DND-41 (cell line): ENCODE measurements at regions not wholly inside any gene's neighbourhood (a gene's known extent, or its start where the extent isn't known, plus 50 kb on each side); places are given as distances from the start of the nearest gene placed in this dataset.

Source experiments
- ATAC-seq: fragments of 200-7000 bp; cut with Tn5 transposase; 3 replicates; pipeline ENCODE4 v1.9.1; 2021; ENCODE audit warnings: low read depth; ENCODE audit not compliant: insufficient read depth
- DNase-seq: peaks from one replicate; pipeline ENCODE4 v3.0.0-alpha.2; 2020
- H2AFZ ChIP-seq: 2 replicates; pipeline ENCODE4 v1.6.0; 2012; ENCODE audit warnings: low read depth, low read length
- H3K27ac ChIP-seq: 2 replicates; pipeline ENCODE4 v1.5.1; 2012; ENCODE audit warnings: low read length, inconsistent platforms
- H3K27me3 ChIP-seq: fragments of 200-600 bp; sonication (generic); 2 replicates; pipeline ENCODE4 v1.6.0; 2012; ENCODE audit warnings: low read length, mild to moderate bottlenecking, inconsistent platforms; ENCODE audit not compliant: insufficient read depth, poor library complexity
- H3K36me3 ChIP-seq: 2 replicates; pipeline ENCODE4 v1.5.1; 2012; ENCODE audit warnings: low read length, inconsistent platforms; ENCODE audit not compliant: insufficient read depth
- H3K4me1 ChIP-seq: 2 replicates; pipeline ENCODE4 v1.5.1; 2012; ENCODE audit warnings: mild to moderate bottlenecking, low read length; ENCODE audit not compliant: insufficient read depth
- H3K4me2 ChIP-seq: 2 replicates; pipeline ENCODE4 v1.6.0; 2012; ENCODE audit warnings: mild to moderate bottlenecking, moderate library complexity, low read length, inconsistent platforms; ENCODE audit not compliant: insufficient read depth
- H3K4me3 ChIP-seq, 2 experiments: fragments of 200-600 bp in 1 of 2; shearing (Covaris generic) in 1 of 2; 2 replicates each; pipeline ENCODE4 v1.5.1; 2012 to 2016; ENCODE audit warnings: inconsistent platforms in 2 of 2, low read length in 2 of 2, mild to moderate bottlenecking in 2 of 2, low read depth in 1 of 2, moderate library complexity in 1 of 2
- H3K79me2 ChIP-seq: 2 replicates; pipeline ENCODE4 v1.6.0; 2012; ENCODE audit warnings: low read length, inconsistent platforms; ENCODE audit not compliant: insufficient read depth
- H3K9ac ChIP-seq: 2 replicates; pipeline ENCODE4 v1.6.0; 2012; ENCODE audit warnings: low read depth, mild to moderate bottlenecking, inconsistent platforms, low read length, moderate library complexity
- H3K9me3 ChIP-seq: 2 replicates; pipeline ENCODE4 v1.5.1; 2012; ENCODE audit warnings: low read length, moderate library complexity, mild to moderate bottlenecking, inconsistent platforms; ENCODE audit not compliant: insufficient read depth, severe bottlenecking
- H4K20me1 ChIP-seq: 2 replicates; pipeline ENCODE4 v1.6.0; 2012; ENCODE audit warnings: low read length; ENCODE audit not compliant: insufficient read depth
- EZH2 ChIP-seq: IDR thresholded peaks from 3 replicates; pipeline ENCODE4 v1.6.1; 2012; ENCODE audit warnings: borderline replicate concordance, low read depth, mild to moderate bottlenecking, moderate library complexity, low read length, inconsistent platforms; ENCODE audit not compliant: severe bottlenecking
- TF ChIP-seq, protein P1 (sequence below): IDR thresholded peaks from 2 replicates; pipeline ENCODE4 v1.5.1; 2012; ENCODE audit warnings: borderline replicate concordance, low read length, moderate library complexity, mild to moderate bottlenecking; ENCODE audit not compliant: poor library complexity, severe bottlenecking; ENCODE audit errors: extremely low read depth

GRCh38 chrX:25083661-25084060 lies 67.9 kb upstream of the ARX start:
- no peak overlapping the region for H3K4me2 ChIP-seq
- H3K4me3 ChIP-seq: no peak overlapping the region
- no peaks in the 10 kb centered on the region for H3K79me2 ChIP-seq
- H3K4me1 ChIP-seq: no peaks in the 10 kb centered on the region
- H3K9ac ChIP-seq: no peak overlapping the region
- DNase-seq (no peak), ATAC-seq (no peak)
- H4K20me1 ChIP-seq: no peaks in the 10 kb centered on the region
- H3K9me3 ChIP-seq: no peaks in the 10 kb centered on the region
- TF ChIP-seq, protein P1, sequence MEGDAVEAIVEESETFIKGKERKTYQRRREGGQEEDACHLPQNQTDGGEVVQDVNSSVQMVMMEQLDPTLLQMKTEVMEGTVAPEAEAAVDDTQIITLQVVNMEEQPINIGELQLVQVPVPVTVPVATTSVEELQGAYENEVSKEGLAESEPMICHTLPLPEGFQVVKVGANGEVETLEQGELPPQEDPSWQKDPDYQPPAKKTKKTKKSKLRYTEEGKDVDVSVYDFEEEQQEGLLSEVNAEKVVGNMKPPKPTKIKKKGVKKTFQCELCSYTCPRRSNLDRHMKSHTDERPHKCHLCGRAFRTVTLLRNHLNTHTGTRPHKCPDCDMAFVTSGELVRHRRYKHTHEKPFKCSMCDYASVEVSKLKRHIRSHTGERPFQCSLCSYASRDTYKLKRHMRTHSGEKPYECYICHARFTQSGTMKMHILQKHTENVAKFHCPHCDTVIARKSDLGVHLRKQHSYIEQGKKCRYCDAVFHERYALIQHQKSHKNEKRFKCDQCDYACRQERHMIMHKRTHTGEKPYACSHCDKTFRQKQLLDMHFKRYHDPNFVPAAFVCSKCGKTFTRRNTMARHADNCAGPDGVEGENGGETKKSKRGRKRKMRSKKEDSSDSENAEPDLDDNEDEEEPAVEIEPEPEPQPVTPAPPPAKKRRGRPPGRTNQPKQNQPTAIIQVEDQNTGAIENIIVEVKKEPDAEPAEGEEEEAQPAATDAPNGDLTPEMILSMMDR: no peak
- no peak for TF ChIP-seq EZH2
- no peak overlapping the region for H2AFZ ChIP-seq
- no peak overlapping the region for H3K27ac ChIP-seq
- H3K27me3 ChIP-seq: no peaks in the 10 kb centered on the region
- H3K36me3 ChIP-seq: no peaks in the 10 kb centered on the region

DNA sequence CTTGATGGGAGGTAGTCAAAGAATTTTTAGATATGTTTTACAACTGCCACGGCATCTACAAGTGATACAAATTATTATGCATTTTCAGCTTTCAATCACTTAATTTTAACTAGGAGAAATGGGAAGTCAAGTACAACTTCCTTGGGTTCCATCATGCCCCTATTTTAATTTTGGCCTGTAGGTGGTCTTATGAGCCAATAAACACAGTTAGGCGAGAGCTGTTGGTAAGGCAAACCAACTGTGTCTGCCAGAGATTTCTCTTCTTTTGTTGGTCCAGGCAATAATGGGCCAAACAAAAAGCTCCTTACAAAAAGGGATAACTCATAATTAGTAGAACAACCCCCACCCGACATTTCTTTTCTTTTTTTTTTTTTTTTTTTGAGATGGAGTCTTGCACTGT lies 63.3 kb upstream of the ARX start:
- DNase-seq (no peak), ATAC-seq (no peak)
- H3K4me1 ChIP-seq: no peaks in the 10 kb centered on the region
- H4K20me1 ChIP-seq: no peaks in the 10 kb centered on the region
- no peak overlapping the region for H3K27ac ChIP-seq
- H3K9ac ChIP-seq: no peak overlapping the region
- no peaks in the 10 kb centered on the region for H3K79me2 ChIP-seq
- TF ChIP-seq, protein P1: no peak
- no peak for TF ChIP-seq EZH2
- H2AFZ ChIP-seq: no peak overlapping the region
- H3K4me2 ChIP-seq: no peak overlapping the region
- no peaks in the 10 kb centered on the region for H3K36me3 ChIP-seq
- H3K27me3 ChIP-seq: no peaks in the 10 kb centered on the region
- no peaks in the 10 kb centered on the region for H3K9me3 ChIP-seq
- no peak overlapping the region for H3K4me3 ChIP-seq

GRCh38 chrX:25076941-25077500 lies 61.3 kb upstream of the ARX start:
- no peaks in the 10 kb centered on the region for H3K36me3 ChIP-seq
- no peak overlapping the region for H3K27ac ChIP-seq
- TF ChIP-seq EZH2: no peak
- TF ChIP-seq, protein P1: no peak
- H4K20me1 ChIP-seq: no peaks in the 10 kb centered on the region
- ATAC-seq (no peak), DNase-seq (no peak)
- no peaks in the 10 kb centered on the region for H3K9me3 ChIP-seq
- H3K4me2 ChIP-seq: no peak overlapping the region
- H3K27me3 ChIP-seq: no peaks in the 10 kb centered on the region
- H3K79me2 ChIP-seq: no peaks in the 10 kb centered on the region
- no peak overlapping the region for H3K9ac ChIP-seq
- H2AFZ ChIP-seq: no peak overlapping the region
- no peak overlapping the region for H3K4me3 ChIP-seq
- H3K4me1 ChIP-seq: no peaks in the 10 kb centered on the region

- no peak for TF ChIP-seq EZH2
- TF ChIP-seq, protein P1: no peak
- H3K4me2 ChIP-seq: no peak overlapping the region
- DNase-seq (no peak), ATAC-seq (no peak)
- peaks cover 4% of the 10 kb centered on the region for H3K9me3 ChIP-seq
- no peaks in the 10 kb centered on the region for H3K36me3 ChIP-seq
- no peak overlapping the region for H3K27ac ChIP-seq
- no peaks in the 10 kb centered on the region for H3K27me3 ChIP-seq
- H4K20me1 ChIP-seq: no peaks in the 10 kb centered on the region
- no peak overlapping the region for H2AFZ ChIP-seq
- no peak overlapping the region for H3K4me3 ChIP-seq
- no peaks in the 10 kb centered on the region for H3K79me2 ChIP-seq
- peaks cover 11% of the 10 kb centered on the region for H3K4me1 ChIP-seq
- H3K9ac ChIP-seq: no peak overlapping the region
These were observed 56.5 kb upstream of the ARX start for GRCh38 chrX:25072247-25072646.
